Gastroesophageal sphincter (tissue), 4 donors: ENCODE measurements at regions not wholly inside any gene's neighbourhood (a gene's known extent, or its start where the extent isn't known, plus 50 kb on each side); places are given as distances from the start of the nearest gene placed in this dataset.
"Not testable (repeated sequence)": the region's sequence is repeated elsewhere in the genome, so short reads cannot be mapped to it uniquely, and the experiment has no call there.

ENCODE experiments used
- ATAC-seq: fragments of 150-250 bp; one replicate; pipeline ENCODE4 v1.9.1; 2016; ENCODE audit warnings: mild to moderate bottlenecking, moderate library complexity
- H3K27ac ChIP-seq, 4 donors: fragments of 200-600 bp; sonication (generic) in 3 of 4; 1 replicate in 3 of 4; 2 replicates in 1 of 4; pipeline ENCODE4 v1.5.1; 2016 to 2019
- H3K27me3 ChIP-seq: fragments of 200-600 bp; sonication (generic); one replicate; pipeline ENCODE4 v1.5.1; 2019
- H3K36me3 ChIP-seq, 2 donors: fragments of 200-600 bp; sonication (generic); one replicate each; pipeline ENCODE4 v1.5.1; 2019; ENCODE audit warnings: control low read depth in 1 of 2
- H3K4me1 ChIP-seq, 3 donors: fragments of 200-600 bp; sonication (generic); 1 replicate in 2 of 3; 2 replicates in 1 of 3; pipeline ENCODE4 v1.5.1; 2016 to 2019; ENCODE audit warnings: control low read depth in 2 of 3
- H3K4me3 ChIP-seq, 2 donors: fragments of 200-600 bp; sonication (generic); one replicate each; pipeline ENCODE4 v1.5.1; 2019; ENCODE audit warnings: mild to moderate bottlenecking in 1 of 2, moderate library complexity in 1 of 2
- H3K9me3 ChIP-seq, 3 donors: fragments of 200-600 bp; sonication (generic); one replicate each; pipeline ENCODE4 v1.5.1; 2017 to 2019; ENCODE audit warnings: control low read depth in 2 of 3
- EP300 ChIP-seq: sonication (generic); formaldehyde crosslinking; IDR thresholded peaks from one replicate; pipeline ENCODE4 v1.6.1; 2017; ENCODE audit warnings: antibody characterized with exemption, mild to moderate bottlenecking
- POLR2A ChIP-seq, 2 donors: fragments of 450-650 bp; IDR thresholded peaks; one replicate each; pipeline ENCODE4 v1.6.1; 2017; ENCODE audit warnings: antibody characterized with exemption in 2 of 2, mild to moderate bottlenecking in 2 of 2, moderate library complexity in 1 of 2
- POLR2AphosphoS5 ChIP-seq: sonication (generic); formaldehyde crosslinking; IDR thresholded peaks from one replicate; pipeline ENCODE4 v1.6.1; 2017; ENCODE audit warnings: antibody characterized with exemption
- WGBS, 2 donors: methylation state at CpG; one replicate each; pipeline ENCODE4 v1.1.5; 2018; ENCODE audit warnings: low coverage in 1 of 2; 5-methylcytosine and 5-hydroxymethylcytosine counted together
- TF ChIP-seq, protein P1 (sequence below), 4 experiments: fragments of 200-600 bp in 2 of 4; fragments of 450-650 bp in 2 of 4; sonication (generic) in 1 of 4; IDR thresholded peaks; one replicate each; pipeline ENCODE4 v1.5.1; 2017 to 2019; ENCODE audit warnings: antibody characterized with exemption in 4 of 4, mild to moderate bottlenecking in 2 of 4, moderate library complexity in 2 of 4

DNA sequence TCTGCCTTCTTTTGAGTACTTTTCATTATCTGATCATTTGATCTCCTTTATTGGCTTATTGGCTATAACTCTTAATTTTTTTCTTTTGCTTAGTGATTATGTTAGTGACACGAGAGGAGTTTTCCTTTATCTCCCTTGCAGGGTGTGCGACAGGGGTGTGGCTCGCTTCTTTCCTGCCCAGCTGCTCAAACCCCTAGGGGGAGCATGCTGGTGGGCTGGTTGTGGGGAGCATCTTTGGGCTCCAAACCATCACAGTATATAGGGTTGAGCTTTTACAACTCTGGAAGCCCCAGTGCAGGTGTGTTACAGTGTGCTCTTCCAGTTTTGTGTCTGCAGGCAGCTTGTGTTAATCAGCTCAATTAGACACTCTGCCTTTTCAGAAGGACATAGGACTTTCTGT is 357.0 kb upstream of the TMEFF2 start:
- H3K9me3 ChIP-seq = no peaks in the 10 kb centered on the region
- no peak for ATAC-seq
- no peaks in the 10 kb centered on the region for H3K4me1 ChIP-seq
- H3K27ac ChIP-seq = no peak overlapping the region
- no peaks in the 10 kb centered on the region for H3K27me3 ChIP-seq
- H3K4me3 ChIP-seq = no peak overlapping the region
- WGBS, 2 donors = 83% methylated on average over 1 of the region's 3 CpGs; no CpG with 5 or more reads in 1 of the 2 donors
- TF ChIP-seq POLR2A (IDR thresholded peaks at IDR 0.05) (no peak), POLR2AphosphoS5 (no peak)
- no peaks in the 10 kb centered on the region for H3K36me3 ChIP-seq

DNA sequence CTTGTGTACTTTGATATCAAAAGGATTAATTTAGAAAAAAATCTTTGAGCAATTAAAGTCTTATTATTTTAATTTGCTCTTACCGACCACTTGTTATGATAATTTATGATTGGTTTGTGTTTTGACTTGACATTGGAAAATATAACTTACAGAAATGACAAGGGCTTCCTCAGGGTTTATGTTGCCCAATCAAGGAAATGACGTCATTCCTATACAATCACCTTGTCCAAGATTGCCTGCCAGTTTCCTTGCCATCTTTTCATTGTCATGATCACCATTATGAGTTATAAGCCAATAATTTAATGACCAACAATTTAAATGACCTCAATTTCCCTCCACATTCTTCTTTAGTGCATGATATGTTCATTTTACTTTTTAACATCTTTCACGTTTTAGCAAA is 351.8 kb upstream of the TMEFF2 start:
- no peaks in the 10 kb centered on the region for H3K9me3 ChIP-seq
- no peak overlapping the region for H3K27ac ChIP-seq
- WGBS, 2 donors = 65 to 70% methylated on average over 3 of the region's 3 CpGs
- H3K4me1 ChIP-seq = no peaks in the 10 kb centered on the region
- TF ChIP-seq POLR2AphosphoS5 (no peak), POLR2A (IDR thresholded peaks at IDR 0.05) (no peak), EP300 (no peak)
- TF ChIP-seq, protein P1, sequence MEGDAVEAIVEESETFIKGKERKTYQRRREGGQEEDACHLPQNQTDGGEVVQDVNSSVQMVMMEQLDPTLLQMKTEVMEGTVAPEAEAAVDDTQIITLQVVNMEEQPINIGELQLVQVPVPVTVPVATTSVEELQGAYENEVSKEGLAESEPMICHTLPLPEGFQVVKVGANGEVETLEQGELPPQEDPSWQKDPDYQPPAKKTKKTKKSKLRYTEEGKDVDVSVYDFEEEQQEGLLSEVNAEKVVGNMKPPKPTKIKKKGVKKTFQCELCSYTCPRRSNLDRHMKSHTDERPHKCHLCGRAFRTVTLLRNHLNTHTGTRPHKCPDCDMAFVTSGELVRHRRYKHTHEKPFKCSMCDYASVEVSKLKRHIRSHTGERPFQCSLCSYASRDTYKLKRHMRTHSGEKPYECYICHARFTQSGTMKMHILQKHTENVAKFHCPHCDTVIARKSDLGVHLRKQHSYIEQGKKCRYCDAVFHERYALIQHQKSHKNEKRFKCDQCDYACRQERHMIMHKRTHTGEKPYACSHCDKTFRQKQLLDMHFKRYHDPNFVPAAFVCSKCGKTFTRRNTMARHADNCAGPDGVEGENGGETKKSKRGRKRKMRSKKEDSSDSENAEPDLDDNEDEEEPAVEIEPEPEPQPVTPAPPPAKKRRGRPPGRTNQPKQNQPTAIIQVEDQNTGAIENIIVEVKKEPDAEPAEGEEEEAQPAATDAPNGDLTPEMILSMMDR (IDR thresholded peaks at IDR 0.05) = no peak
- H3K27me3 ChIP-seq = no peaks in the 10 kb centered on the region
- H3K4me3 ChIP-seq = no peak overlapping the region
- no peaks in the 10 kb centered on the region for H3K36me3 ChIP-seq
- ATAC-seq = no peak

DNA sequence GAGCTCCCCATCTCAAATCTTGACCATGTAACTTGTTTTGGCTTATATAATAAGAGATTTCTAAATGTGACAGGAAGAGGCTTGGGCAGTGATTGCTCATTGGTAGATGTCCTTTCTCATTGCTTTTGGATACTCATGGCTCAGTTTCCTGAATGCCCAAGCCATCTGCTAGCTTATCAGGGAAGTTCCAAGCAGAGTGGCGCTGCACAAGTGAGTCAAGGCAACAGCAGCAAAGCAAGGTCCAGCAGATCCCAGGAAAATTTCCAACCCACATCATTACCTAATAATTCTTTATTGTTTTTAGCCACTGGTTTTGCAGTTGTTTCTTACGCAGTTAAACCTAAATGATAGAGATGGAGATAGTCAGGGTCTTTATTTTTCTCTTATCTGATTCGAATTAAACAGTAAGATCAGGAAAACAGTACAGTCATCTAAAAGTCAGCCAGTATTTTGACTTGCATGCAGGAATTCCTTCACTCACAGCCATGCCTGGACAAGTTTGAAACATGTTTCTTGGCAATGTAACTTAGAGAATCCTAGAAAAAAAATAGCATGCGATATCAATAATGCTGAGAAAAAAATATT is 349.7 kb upstream of the TMEFF2 start:
- H3K4me3 ChIP-seq = no peak overlapping the region
- no peaks in the 10 kb centered on the region for H3K27me3 ChIP-seq
- no peaks in the 10 kb centered on the region for H3K36me3 ChIP-seq
- H3K27ac ChIP-seq = no peak overlapping the region
- no peak for ATAC-seq
- H3K9me3 ChIP-seq = no peaks in the 10 kb centered on the region
- no peaks in the 10 kb centered on the region for H3K4me1 ChIP-seq
- WGBS, 2 donors = 69 to 70% methylated on average over 3 to 4 of the region's 4 CpGs
- TF ChIP-seq, protein P1 (IDR thresholded peaks at IDR 0.05) = no peak
- no peak for TF ChIP-seq EP300

DNA sequence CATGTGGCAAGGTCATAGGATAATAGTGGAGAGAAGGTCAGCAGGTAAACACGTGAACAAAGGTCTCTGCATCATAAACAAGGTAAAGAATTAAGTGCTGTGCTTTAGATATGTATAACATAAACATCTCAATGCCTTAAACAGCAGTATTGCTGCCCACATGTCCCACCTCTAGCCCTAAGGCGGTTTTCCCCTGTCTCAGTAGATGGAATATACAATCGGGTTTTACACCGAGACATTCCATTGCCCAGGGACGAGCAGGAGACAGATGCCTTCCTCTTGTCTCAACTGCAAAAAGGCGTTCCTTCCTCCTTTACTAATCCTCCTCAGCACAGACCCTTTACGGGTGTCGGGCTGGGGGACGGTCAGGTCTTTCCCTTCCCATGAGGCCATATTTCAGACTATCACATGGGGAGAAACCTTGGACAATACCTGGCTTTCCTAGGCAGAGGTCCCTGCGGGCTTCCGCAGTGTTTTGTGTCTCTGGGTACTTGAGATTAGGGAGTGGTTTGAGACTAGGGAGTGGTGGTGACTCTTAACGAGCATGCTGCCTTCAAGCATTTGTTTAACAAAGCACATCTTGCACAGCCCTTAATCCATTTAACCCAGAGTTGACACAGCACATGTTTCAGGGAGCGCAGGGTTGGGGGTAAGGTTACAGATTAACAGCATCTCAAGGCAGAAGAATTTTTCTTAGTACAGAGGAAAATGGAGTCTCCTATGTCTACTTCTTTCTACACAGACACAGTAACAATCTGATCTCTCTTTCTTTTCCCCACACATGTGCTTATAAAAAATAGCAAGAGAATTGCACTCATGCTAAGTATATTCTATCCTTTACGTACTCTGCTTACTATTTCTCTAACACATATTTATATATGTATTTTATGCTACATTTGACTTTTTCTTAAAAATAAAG is 347.7 kb upstream of the TMEFF2 start:
- H3K9me3 ChIP-seq, H3K4me1 ChIP-seq, ATAC-seq, H3K36me3 ChIP-seq, H3K4me3 ChIP-seq, H3K27ac ChIP-seq, H3K27me3 ChIP-seq: not testable (repeated sequence)
- 44 to 81% methylated on average over 3 to 10 of the region's 14 CpGs for WGBS, 2 donors

DNA sequence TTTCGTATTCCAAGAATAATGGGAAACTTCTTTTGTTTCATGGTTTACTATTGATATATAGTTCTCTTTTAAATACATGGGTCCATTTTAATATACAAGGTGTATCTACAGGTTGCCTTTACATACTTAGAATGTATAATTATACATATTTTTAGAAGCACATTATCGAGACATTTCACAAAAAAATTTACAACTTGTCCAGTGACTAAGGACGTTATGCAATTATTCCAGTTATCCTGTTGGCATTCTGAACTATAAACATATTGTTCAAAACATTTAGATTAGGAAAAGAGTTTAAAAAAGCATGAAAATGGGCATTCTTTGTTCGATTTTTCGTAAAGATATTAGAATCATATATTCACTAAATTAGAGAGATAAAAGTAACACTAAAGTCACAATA is 344.6 kb upstream of the TMEFF2 start:
- Histone ChIP-seq H3K4me1 (no peaks in the 10 kb centered on the region), H3K4me3 (no peak overlapping the region), H3K27me3 (no peaks in the 10 kb centered on the region), H3K9me3 (no peaks in the 10 kb centered on the region), H3K27ac (no peak overlapping the region), H3K36me3 (no peaks in the 10 kb centered on the region)
- TF ChIP-seq POLR2A (IDR thresholded peaks at IDR 0.05) (no peak), POLR2AphosphoS5 (no peak), EP300 (no peak)
- TF ChIP-seq, protein P1 (IDR thresholded peaks at IDR 0.05) = no peak
- ATAC-seq = no peak
- 67 to 87% methylated on average over 5 of the region's 5 CpGs for WGBS, 2 donors
